Natural killer cell (primary cell): ENCODE measurements at regions not wholly inside any gene's neighbourhood (a gene's known extent, or its start where the extent isn't known, plus 50 kb on each side); places are given as distances from the start of the nearest gene placed in this dataset.

Experiments
- ATAC-seq, 3 donors: fragments of 150-1000 bp in 2 of 3; fragments of 200-7000 bp in 1 of 3; cut with Tn5 transposase; 1 replicate in 1 of 3; 2 replicates in 2 of 3; pipeline ENCODE4 v1.10.0; 2021; ENCODE audit warnings: mild to moderate bottlenecking in 2 of 3, moderate library complexity in 2 of 3
- DNase-seq, 2 donors: peaks; one replicate each; pipeline versions ENCODE4 v3.0.0 to v3.0.0-alpha.2; 2013 to 2021; ENCODE audit warnings: mixed read lengths in 1 of 2
- H3K27ac ChIP-seq: one replicate; pipeline ENCODE4 v1.5.1; 2013; ENCODE audit warnings: mild to moderate bottlenecking, low read length
- H3K27me3 ChIP-seq: one replicate; pipeline ENCODE4 v1.6.1; 2013; ENCODE audit warnings: low read length; ENCODE audit not compliant: control insufficient read depth, insufficient read depth
- H3K36me3 ChIP-seq: one replicate; pipeline ENCODE4 v1.6.1; 2013; ENCODE audit warnings: low read length; ENCODE audit not compliant: control insufficient read depth, insufficient read depth
- H3K4me1 ChIP-seq: one replicate; pipeline ENCODE4 v1.6.1; 2013; ENCODE audit warnings: low read length; ENCODE audit not compliant: control insufficient read depth, insufficient read depth
- H3K4me3 ChIP-seq: one replicate; pipeline ENCODE4 v1.5.1; 2013; ENCODE audit warnings: low read length
- H3K9me3 ChIP-seq: one replicate; pipeline ENCODE4 v1.6.1; 2013; ENCODE audit warnings: low read length; ENCODE audit not compliant: control insufficient read depth, insufficient read depth
- H3K27ac Mint-ChIP-seq, 2 donors: one replicate each; pipeline ENCODE4 v1.8.0; 2022; ENCODE audit warnings: mild to moderate bottlenecking in 2 of 2, mixed read lengths in 2 of 2, moderate library complexity in 1 of 2
- H3K27me3 Mint-ChIP-seq, 2 donors: one replicate each; pipeline ENCODE4 v1.8.0; 2022; ENCODE audit warnings: low read depth in 2 of 2, mixed read lengths in 2 of 2
- H3K36me3 Mint-ChIP-seq: one replicate; pipeline ENCODE4 v1.8.0; 2022; ENCODE audit warnings: mixed read lengths
- H3K4me1 Mint-ChIP-seq, 2 donors: one replicate each; pipeline ENCODE4 v1.8.0; 2022; ENCODE audit warnings: mixed read lengths in 2 of 2
- H3K4me3 Mint-ChIP-seq: one replicate; pipeline ENCODE4 v1.8.0; 2022; ENCODE audit warnings: mild to moderate bottlenecking, moderate library complexity, mixed read lengths
- H3K9me3 Mint-ChIP-seq, 2 donors: one replicate each; pipeline ENCODE4 v1.8.0; 2022; ENCODE audit warnings: mixed read lengths in 2 of 2
- CTCF ChIP-seq: fragments of 200-600 bp; IDR thresholded peaks from one replicate; pipeline ENCODE4 v1.8.0; 2022; ENCODE audit warnings: antibody characterized with exemption
- WGBS: methylation state at CpG from one replicate; pipeline ENCODE4 v1.1.7; 2013; ENCODE audit warnings: missing lambda C conversion rate; ENCODE audit not compliant: insufficient coverage; 5-methylcytosine and 5-hydroxymethylcytosine counted together
- intact Hi-C: fragments of 100-400 bp; cut with micrococcal nuclease; formaldehyde crosslinking; loops from one replicate; pipeline ENCODE4 v1.14.2; 2022

DNA sequence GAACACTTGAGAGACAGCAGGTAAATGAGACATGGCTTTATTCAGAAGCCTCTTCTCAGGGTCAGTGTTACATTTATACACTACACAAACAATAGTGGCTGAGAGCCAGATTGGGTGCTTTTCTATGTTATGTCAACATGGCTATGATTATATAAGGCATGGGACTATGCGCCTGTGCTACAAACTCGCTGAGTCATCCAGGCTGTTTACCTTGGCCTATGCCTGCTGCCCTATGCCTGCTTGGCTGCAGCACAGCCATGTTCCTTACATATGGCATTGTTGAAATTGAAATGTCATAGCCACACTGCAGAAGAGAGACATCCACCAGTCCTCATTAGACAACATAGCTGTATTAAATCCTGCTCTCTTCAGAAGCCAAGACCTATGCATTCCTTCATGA lies 236.3 kb upstream of the NWD2 start:
- no peaks in the 10 kb centered on the region for H3K4me1 ChIP-seq
- Mint-ChIP-seq H3K27me3 (no peaks in the 10 kb centered on the region), H3K9me3 (peaks cover 6 to 11% of the 10 kb centered on the region in 2 donors), H3K4me3 (no peak overlapping the region), H3K36me3 (no peaks in the 10 kb centered on the region), H3K4me1 (no peaks in the 10 kb centered on the region), H3K27ac (no peak overlapping the region)
- ATAC-seq = no peak
- no peak overlapping the region for H3K27ac ChIP-seq
- H3K27me3 ChIP-seq = no peaks in the 10 kb centered on the region
- no peak for TF ChIP-seq CTCF
- intact Hi-C loops = no loop called here
- no peak overlapping the region for H3K4me3 ChIP-seq
- DNase-seq = no peak
- WGBS = 78% methylated on average over 2 of the region's 2 CpGs
- H3K9me3 ChIP-seq = peaks cover 6% of the 10 kb centered on the region
- no peaks in the 10 kb centered on the region for H3K36me3 ChIP-seq

DNA sequence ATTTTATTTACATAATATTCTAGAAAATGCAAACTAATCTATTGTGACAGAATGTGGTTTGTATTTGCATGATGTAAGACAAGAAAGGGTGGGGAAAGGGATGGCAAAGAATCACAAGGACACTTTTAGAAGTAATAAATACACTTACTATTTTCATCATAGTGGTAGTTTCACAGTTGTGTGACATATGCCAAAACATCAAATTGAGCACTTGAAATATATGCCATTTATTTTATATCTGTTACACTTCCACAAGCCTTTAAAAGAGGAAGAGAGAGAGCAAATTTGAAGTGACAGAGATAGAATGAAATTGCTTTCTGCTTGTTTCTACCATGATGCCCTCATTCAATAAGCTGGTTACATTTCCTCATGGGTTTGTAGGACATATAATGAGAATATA lies 230.0 kb upstream of the NWD2 start:
- Mint-ChIP-seq H3K27ac (no peak overlapping the region), H3K9me3 (peaks cover 5 to 16% of the 10 kb centered on the region in 2 donors), H3K27me3 (no peaks in the 10 kb centered on the region), H3K36me3 (no peaks in the 10 kb centered on the region), H3K4me3 (no peak overlapping the region), H3K4me1 (no peaks in the 10 kb centered on the region)
- H3K4me1 ChIP-seq = no peaks in the 10 kb centered on the region
- TF ChIP-seq CTCF = no peak
- no peaks in the 10 kb centered on the region for H3K36me3 ChIP-seq
- no peaks in the 10 kb centered on the region for H3K9me3 ChIP-seq
- intact Hi-C loops = no loop called here
- H3K27me3 ChIP-seq = no peaks in the 10 kb centered on the region
- no peak overlapping the region for H3K4me3 ChIP-seq
- no peak for DNase-seq
- H3K27ac ChIP-seq = no peak overlapping the region
- ATAC-seq = no peak

DNA sequence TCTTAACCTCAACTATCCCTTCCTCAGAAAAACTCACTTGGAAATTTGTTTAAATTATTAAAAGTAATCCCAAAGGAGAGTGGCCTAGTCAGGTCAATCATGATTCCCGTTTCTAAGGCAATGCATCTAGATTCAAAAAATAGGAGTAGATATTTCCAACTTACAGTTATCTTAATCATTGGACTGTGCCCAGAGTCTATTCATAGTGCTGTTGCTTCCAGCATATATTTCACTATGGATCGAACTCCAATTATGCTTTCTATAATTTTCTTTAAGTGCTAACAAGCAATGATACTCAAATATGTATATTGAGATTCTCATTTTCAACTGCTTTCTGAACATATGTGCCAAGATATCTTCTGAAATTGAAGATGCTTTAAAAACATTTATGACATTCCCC lies 229.2 kb upstream of the NWD2 start:
- ATAC-seq (no peak), DNase-seq (no peak)
- no peak overlapping the region for H3K4me3 ChIP-seq
- H3K9me3 ChIP-seq = no peaks in the 10 kb centered on the region
- Mint-ChIP-seq H3K4me1 (no peaks in the 10 kb centered on the region), H3K9me3 (peaks cover 3 to 11% of the 10 kb centered on the region in 2 donors), H3K36me3 (no peaks in the 10 kb centered on the region), H3K4me3 (no peak overlapping the region), H3K27me3 (no peaks in the 10 kb centered on the region), H3K27ac (no peak overlapping the region)
- no peak for TF ChIP-seq CTCF
- intact Hi-C loops = no loop called here
- no peaks in the 10 kb centered on the region for H3K36me3 ChIP-seq
- WGBS = no CpG with 5 or more reads among the region's 2 CpGs
- H3K27ac ChIP-seq = no peak overlapping the region
- H3K27me3 ChIP-seq = no peaks in the 10 kb centered on the region
- no peaks in the 10 kb centered on the region for H3K4me1 ChIP-seq

- Mint-ChIP-seq H3K27ac (no peak overlapping the region), H3K4me1 (no peaks in the 10 kb centered on the region), H3K9me3 (peaks cover 10 to 15% of the 10 kb centered on the region in 2 donors), H3K27me3 (no peaks in the 10 kb centered on the region), H3K36me3 (no peaks in the 10 kb centered on the region), H3K4me3 (no peak overlapping the region)
- Histone ChIP-seq H3K27me3 (no peaks in the 10 kb centered on the region), H3K4me1 (no peaks in the 10 kb centered on the region), H3K27ac (no peak overlapping the region), H3K36me3 (no peaks in the 10 kb centered on the region), H3K9me3 (peaks cover 6% of the 10 kb centered on the region), H3K4me3 (no peak overlapping the region)
- intact Hi-C loops = no loop called here
- no CpG with 5 or more reads among the region's 1 CpG for WGBS
- no peak for DNase-seq
- TF ChIP-seq CTCF = no peak
- no peak for ATAC-seq
Observed at GRCh38 chr4:37023504-37023903, 221.0 kb upstream of the NWD2 start.
